ENCODE measurements at regions not wholly inside any gene's neighbourhood (a gene's known extent, or its start where the extent isn't known, plus 50 kb on each side); places are given as distances from the start of the nearest gene placed in this dataset.

DNA sequence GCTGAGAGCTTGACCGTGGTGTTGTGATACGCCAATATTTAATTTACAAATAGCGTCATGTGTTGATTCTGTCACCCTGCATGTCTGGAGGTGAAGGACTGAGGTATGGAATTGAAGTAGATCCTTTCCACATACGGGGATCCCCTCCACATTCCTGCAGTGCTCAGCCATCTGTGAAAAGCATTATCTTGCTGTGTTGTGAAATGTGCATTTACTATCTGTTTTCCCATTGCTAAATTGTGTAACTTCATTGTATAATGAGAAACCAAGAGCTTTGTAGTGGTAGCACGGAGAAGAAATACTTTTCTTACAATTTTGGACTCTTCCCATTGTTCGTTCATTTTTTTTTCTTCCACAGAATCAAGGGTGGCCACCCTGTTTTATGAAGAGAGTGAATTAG, 577.3 kb upstream of the ZP4 start:
- no peak overlapping the region for H3K4me3 ChIP-seq (ENCODE audit: low read depth, low read length)
- no peak for DNase-seq (ENCODE audit: low read depth)
- no peak for TF ChIP-seq CTCF (IDR thresholded peaks at IDR 0.05; ENCODE audit: control insufficient read depth, extremely low read depth, insufficient read depth)

GRCh38 chr1:238466459-238466858, 575.7 kb upstream of the ZP4 start:
- no peak for DNase-seq (ENCODE audit: low read depth)
- no peak overlapping the region for H3K4me3 ChIP-seq (ENCODE audit: low read depth, low read length)
- TF ChIP-seq CTCF (IDR thresholded peaks at IDR 0.05; ENCODE audit: control insufficient read depth, extremely low read depth, insufficient read depth): no peak

DNA sequence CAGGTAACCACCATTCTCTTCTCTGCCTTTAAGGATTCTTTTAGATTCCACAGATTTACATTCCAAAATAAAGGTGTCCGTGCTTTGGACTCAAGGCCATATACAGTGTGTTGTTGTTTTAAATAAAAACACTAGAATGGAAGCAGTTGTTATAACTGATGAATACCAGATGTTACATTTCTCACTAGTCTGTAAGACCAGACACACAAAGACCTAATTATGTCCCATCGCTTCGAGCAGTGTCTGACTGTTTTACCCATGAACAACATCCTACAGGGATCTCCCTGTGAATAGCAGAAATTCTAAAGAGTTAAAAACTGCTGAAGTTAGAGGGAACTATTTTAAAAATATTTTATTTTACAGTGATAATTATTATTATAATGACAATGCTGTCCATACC, 574.7 kb upstream of the ZP4 start:
- DNase-seq (ENCODE audit: low read depth): no peak
- H3K4me3 ChIP-seq (ENCODE audit: low read depth, low read length): no peak overlapping the region
- no peak for TF ChIP-seq CTCF (IDR thresholded peaks at IDR 0.05; ENCODE audit: control insufficient read depth, extremely low read depth, insufficient read depth)

DNA sequence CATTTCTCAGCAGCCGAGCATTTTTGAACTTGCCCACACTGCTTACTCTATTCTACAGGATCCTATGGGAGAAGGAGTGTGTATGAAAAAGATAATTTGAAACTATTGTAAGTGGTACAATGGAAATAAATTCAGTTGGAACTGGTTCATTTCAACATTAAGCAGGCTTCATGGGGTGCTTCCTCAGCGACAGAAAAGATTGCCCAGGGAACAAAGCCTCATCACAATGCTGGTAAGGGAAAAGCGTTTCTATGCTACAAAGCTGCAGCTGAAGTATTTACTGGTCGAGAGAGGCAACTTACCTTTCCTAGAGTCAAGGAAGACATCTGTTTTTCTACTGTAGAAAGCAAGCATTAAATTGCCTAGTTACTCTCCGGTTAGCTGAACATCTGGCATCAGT, 568.2 kb upstream of the ZP4 start:
- H3K4me3 ChIP-seq (ENCODE audit: low read depth, low read length): no peak overlapping the region
- no peak for TF ChIP-seq CTCF (IDR thresholded peaks at IDR 0.05; ENCODE audit: control insufficient read depth, extremely low read depth, insufficient read depth)
- no peak for DNase-seq (ENCODE audit: low read depth)

- no peak for TF ChIP-seq CTCF (IDR thresholded peaks at IDR 0.05; ENCODE audit: control insufficient read depth, extremely low read depth, insufficient read depth)
- no peak overlapping the region for H3K4me3 ChIP-seq (ENCODE audit: low read depth, low read length)
- DNase-seq (ENCODE audit: low read depth): no peak
Measured at GRCh38 chr1:238457610-238458009, 566.9 kb upstream of the ZP4 start.

DNA sequence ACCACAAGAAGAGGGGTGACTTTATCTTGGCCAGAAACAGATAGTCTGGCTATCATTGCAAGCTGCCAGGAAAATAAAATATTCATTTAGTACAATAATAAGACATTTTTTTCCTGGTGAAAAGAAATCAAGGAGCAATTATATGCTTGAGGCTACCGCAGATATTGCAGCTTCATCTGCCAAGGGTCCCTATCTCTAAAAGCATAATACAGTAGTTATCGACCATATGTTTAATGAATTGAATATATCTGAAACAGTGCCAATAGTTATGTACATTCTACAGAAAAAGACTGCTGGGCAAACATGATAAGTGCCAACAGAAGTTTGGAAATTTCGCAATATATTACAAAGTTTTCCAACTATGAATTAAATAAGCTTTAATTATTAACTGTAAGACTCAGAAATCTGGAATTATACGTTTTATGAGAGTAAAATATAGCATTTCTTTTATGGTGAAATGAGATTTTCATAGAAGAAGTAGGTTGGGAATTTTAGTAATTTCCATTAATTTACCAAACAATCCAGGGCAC, 561.1 kb upstream of the ZP4 start:
- no peak for TF ChIP-seq CTCF (IDR thresholded peaks at IDR 0.05; ENCODE audit: control insufficient read depth, extremely low read depth, insufficient read depth)
- no peak for DNase-seq (ENCODE audit: low read depth)
- no peak overlapping the region for H3K4me3 ChIP-seq (ENCODE audit: low read depth, low read length)

DNA sequence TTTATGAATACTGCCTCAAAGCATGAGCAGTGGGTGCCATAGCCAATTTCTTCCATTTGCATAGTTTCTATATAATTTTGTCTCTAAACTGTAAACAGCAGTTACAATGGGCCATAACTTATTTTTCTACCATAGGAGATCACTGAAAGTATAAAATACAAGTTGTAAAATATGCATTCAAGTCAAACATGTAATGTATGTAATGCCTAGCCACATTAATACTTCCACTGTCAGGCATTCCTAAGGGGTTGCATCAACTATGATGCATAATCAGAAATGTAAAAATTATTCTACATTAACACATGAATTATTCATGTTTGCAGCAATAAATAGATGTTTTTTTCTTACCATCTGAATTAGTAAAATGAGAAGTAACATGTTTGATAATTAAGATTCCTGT, 560.3 kb upstream of the ZP4 start:
- no peak for DNase-seq (ENCODE audit: low read depth)
- no peak overlapping the region for H3K4me3 ChIP-seq (ENCODE audit: low read depth, low read length)
- no peak for TF ChIP-seq CTCF (IDR thresholded peaks at IDR 0.05; ENCODE audit: control insufficient read depth, extremely low read depth, insufficient read depth)
